ENCODE measurements at regions not wholly inside any gene's neighbourhood (a gene's known extent, or its start where the extent isn't known, plus 50 kb on each side); places are given as distances from the start of the nearest gene placed in this dataset.
"Not testable (repeated sequence)": the region's sequence is repeated elsewhere in the genome, so short reads cannot be mapped to it uniquely, and the experiment has no call there.

- DNase-seq (ENCODE audit: low read depth, low spot score), result not testable (repeated sequence)
Measured at GRCh38 chr5:21483790-21484497, 1369.2 kb downstream of the CDH12 start.

DNA sequence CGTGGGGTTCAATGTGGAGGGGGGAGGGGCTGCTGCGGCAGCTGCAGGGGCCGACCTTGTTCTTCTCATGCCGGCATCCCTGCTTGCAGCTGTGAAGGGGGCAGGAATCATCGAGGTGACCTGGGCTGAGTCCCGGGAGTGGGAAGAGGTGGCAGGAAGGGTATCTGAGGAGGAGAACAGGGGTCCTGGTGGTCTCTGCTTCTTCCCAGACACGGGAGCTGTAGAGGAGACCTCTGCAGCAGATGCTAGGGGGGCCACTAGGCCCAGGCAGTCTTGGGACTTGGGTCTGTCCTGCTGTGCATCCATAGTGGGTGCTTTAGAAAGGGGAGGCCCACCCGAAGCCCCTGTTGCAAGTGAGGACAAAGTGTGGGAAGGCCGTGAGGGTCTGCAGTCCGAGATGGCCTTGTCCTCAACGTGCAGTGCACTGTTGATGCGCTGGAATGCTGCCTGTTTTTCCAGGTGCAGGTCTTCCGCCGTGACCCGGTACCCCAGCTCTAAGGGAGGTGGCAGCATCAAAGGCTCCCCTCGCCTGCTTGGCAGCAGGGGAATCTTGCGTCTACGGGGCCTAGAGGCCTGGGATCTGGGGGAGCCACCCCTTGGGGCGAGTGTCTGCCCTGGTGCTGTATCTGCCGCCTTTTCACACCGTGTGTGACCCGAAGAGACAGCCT, 1370.0 kb downstream of the CDH12 start:
- not testable (repeated sequence) for DNase-seq (ENCODE audit: low read depth, low spot score)

DNA sequence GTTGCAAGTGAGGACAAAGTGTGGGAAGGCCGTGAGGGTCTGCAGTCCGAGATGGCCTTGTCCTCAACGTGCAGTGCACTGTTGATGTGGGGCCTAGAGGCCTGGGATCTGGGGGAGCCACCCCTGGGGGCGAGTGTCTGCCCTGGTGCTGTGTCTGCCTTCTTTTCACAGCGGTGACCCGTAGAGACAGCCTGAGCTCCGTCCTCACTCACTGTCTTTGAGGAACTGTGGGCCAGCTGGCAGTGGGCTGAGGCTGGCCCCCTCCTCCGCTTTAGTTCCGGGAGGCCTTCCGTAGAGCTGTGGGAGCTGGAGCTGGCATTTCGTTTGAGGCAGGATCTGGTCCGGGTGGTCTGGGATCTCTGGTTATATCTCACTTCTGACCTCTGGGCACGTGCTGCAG, 1370.6 kb downstream of the CDH12 start:
- not testable (repeated sequence) for DNase-seq (ENCODE audit: low read depth, low spot score)

DNA sequence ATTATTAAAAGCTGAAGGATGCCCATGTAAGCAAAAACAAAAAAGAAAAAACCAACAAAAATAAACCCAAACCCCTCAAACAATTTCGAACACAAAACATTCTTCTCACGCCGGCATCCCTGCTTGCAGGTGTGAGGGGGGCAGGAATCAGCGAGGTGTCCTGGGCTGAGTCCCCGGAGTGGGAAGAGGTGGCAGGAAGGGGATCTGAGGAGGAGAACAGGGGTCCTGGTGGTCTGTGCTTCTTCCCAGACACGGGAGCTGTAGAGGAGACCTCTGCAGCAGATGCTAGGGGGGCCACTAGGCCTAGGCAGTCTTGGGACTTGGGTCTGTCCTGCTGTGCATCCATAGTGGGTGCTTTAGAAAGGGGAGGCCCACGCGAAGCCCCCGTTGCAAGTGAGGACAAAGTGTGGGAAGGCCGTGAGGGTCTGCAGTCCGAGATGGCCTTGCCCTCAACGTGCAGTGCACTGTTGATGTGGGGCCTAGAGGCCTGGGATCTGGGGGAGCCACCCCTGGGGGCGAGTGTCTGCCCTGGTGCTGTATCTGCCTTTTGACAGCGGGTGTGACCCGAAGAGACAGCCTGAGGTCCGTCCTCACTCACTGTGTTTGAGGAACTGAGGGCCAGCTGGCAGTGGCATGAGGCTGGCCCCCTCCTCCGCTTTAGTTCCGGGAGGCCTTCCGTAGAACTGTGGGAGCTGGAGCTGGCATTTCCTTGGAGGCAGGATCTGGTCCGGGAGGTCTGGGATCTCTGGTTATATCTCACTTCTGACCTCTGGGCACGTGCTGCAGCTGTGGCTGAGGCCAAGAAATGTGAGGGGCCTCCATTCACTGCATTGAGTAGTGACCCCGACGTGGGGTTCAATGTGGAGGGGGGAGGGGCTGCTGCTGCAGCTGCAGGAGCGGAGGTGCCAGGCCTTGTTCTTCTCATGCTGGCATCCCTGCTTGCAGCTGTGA, 1371.5 kb downstream of the CDH12 start:
- DNase-seq (ENCODE audit: low read depth, low spot score), result not testable (repeated sequence)

DNA sequence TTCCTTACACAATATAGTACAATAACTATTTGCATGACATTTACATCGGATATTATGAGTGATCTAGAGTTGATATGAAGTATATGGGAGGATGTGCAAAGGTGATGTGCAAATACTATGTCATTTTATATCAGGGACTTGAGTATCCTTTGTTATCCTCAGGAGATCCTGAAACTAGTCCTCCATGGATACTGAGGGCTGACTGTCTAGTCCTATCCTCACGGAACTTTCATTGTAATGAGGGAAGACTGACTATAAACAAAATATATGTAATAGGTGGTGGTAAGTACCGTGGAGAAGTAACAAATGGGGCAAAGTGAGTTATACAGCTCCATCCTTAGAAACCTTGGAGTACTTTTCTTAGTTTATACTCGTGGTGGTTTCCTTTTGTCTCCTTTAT, 1373.1 kb downstream of the CDH12 start:
- DNase-seq (ENCODE audit: low read depth, low spot score), result not testable (repeated sequence)

DNA sequence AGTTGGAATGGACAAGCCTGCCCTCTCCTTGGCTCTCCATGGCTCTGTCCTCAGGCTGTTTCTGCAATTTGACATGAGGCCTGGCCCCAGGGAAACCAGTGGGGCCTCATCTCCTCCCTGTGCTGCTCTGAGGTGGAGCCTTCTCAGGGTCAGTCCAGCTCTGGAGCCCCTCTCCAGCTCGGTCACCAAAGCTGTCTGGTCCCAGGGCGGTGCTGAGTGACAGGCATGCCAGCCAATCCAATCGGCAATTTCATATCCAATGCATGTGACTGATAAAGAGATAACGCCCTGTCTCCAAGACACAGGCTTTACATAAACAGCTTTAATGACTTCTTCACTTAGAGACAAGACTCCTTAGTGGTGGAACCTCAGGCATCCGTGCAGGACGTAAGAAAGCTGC, 1379.2 kb downstream of the CDH12 start:
- not testable (repeated sequence) for DNase-seq (ENCODE audit: low read depth, low spot score)

DNA sequence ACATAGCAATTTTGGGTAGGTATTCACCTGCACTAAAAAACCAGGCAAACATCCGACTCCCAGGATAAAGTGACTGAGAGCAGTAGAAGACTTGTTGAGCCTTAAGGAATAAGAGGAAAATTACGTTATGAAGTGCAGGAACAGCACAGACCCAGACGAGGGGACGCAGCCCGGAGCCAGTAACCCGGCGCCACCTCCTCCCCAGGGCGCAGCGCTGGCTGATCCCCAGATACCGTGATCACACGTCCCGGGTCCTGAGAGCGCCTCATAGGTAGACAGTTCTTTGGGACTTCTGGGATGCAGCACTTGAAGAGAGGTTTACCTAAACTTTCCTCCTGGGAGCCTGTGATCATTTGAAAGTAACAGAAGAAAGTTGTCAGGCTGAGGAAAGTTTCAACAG, 1379.7 kb downstream of the CDH12 start:
- DNase-seq (ENCODE audit: low read depth, low spot score), result not testable (repeated sequence)

- DNase-seq (ENCODE audit: low read depth, low spot score), result not testable (repeated sequence)
Measured at GRCh38 chr5:21471691-21472090, 1381.5 kb downstream of the CDH12 start.

GRCh38 chr5:21469523-21470101, 1383.5 kb downstream of the CDH12 start:
- peak; percentile 28 for DNase-seq (ENCODE audit: low read depth, low spot score)

- not testable (repeated sequence) for DNase-seq (ENCODE audit: low read depth, low spot score)
Measured at GRCh38 chr5:21467544-21467943, 1385.6 kb downstream of the CDH12 start.

GRCh38 chr5:21459744-21460073, 1393.4 kb downstream of the CDH12 start:
- not testable (repeated sequence) for DNase-seq (ENCODE audit: low read depth, low spot score)

DNA sequence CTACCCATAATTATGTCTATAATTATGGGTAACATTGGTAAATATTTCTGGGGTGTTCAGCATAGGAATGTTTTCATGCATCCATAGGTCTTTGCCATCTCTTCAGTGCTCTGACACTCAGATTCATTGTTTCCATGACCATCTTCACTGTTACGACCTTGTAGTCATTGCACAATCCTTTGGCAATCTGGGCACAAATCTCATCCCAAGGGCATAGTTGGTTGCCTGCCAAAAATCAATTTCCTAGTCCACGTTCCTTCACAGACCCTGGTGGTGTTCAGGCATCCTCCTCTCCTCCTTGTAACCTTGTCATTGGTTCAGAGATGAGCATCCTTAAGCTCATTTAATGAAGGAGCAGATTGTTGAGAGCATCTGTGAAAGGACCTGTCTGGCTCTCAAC, 1400.7 kb downstream of the CDH12 start:
- DNase-seq (ENCODE audit: low read depth, low spot score), result no peak

GRCh38 chr5:21432646-21433045, 1420.5 kb downstream of the CDH12 start:
- DNase-seq (ENCODE audit: low read depth, low spot score), result no peak

DNA sequence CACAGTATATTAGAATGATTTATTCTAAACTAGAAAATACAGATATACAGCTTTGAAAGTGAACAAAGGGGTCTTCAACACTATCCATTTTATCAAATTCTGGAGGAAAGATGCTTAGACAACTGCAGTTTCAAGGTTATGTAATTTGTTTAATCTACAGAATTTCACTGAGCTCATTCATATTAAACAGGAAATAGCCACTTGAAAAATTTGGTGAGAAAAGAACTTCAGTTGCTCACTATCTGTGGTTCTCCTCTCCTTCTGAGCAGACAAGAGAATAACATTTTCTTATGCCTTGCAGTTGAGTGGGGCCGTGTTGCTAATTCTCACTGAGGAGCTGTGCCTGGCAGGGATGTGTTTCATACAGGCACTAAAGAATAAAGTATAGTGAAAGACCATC, 1428.2 kb downstream of the CDH12 start:
- no peak for DNase-seq (ENCODE audit: low read depth, low spot score)

DNA sequence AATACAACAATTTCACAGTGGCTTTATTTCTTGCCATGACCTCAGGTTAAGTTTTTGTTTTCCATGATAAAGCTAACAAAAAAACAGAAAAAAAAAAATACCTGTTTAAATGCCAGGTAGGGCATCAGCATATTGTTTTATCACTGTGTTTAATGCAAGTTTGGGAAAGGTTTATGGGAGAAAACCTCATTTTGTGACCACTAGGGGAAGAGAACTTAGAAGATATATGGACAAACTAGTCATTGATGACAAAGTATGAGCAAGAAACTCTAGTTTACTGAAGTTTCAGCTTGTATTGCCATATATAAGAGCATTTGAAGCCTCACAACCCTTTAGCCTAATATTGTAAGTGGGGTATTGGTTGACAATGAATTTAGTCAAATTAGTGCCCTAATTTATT, 1431.4 kb upstream of the CDH18 start:
- DNase-seq (ENCODE audit: low read depth, low spot score), result no peak

- not testable (repeated sequence) for DNase-seq (ENCODE audit: low read depth, low spot score)
Measured at GRCh38 chr5:21402089-21402488, 1414.1 kb upstream of the CDH18 start.

DNA sequence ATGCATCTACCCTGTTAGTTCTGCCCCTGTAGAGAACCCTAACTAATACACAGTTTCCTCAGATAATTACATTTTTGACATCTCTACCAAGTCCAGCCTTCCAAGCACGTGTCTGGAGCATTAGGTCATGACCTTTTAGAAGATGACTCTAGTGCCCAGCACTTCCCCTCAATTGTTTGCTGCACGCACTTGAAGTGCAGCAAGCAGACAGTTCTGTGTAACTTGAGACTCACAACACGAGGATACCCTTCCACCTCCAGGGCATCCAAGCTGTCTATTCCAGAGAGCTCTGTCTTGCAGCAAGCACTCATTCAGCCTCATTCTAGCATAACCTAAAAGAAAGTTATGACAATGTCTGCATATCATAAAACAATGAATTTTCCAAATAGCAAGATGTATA, 1410.5 kb upstream of the CDH18 start:
- DNase-seq (ENCODE audit: low read depth, low spot score), result no peak

- no peak for DNase-seq (ENCODE audit: low read depth, low spot score)
Measured at GRCh38 chr5:21397693-21398092, 1409.7 kb upstream of the CDH18 start.

GRCh38 chr5:21391506-21391905, 1403.5 kb upstream of the CDH18 start:
- DNase-seq (ENCODE audit: low read depth, low spot score), result peak; percentile 17

GRCh38 chr5:21360754-21361153, 1372.8 kb upstream of the CDH18 start:
- not testable (repeated sequence) for DNase-seq (ENCODE audit: low read depth, low spot score)

- not testable (repeated sequence) for DNase-seq (ENCODE audit: low read depth, low spot score)
Measured at GRCh38 chr5:21341948-21342261, 1353.9 kb upstream of the CDH18 start.
